ENCODE measurements at regions not wholly inside any gene's neighbourhood (a gene's known extent, or its start where the extent isn't known, plus 50 kb on each side); places are given as distances from the start of the nearest gene placed in this dataset.

DNA sequence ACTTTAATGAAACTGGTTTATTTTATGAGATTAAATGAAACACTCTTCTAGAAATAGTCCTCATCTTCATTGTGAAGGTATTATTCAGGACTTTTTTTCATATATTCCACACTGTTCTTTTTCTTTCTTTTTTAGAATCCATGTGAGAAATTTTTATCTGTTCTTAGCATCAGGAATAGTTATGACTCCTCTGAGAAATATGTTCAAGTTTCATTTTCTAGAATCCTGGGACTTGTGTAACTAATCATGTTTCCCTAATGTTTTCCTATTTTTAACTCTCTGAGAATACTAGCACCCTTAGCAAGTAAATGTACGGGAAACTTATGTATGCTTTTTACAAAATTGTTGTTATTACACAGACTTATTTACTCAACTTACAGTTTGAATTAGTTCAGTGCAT lies 407.8 kb downstream of the CBLN4 start:
- TF ChIP-seq, protein P1, sequence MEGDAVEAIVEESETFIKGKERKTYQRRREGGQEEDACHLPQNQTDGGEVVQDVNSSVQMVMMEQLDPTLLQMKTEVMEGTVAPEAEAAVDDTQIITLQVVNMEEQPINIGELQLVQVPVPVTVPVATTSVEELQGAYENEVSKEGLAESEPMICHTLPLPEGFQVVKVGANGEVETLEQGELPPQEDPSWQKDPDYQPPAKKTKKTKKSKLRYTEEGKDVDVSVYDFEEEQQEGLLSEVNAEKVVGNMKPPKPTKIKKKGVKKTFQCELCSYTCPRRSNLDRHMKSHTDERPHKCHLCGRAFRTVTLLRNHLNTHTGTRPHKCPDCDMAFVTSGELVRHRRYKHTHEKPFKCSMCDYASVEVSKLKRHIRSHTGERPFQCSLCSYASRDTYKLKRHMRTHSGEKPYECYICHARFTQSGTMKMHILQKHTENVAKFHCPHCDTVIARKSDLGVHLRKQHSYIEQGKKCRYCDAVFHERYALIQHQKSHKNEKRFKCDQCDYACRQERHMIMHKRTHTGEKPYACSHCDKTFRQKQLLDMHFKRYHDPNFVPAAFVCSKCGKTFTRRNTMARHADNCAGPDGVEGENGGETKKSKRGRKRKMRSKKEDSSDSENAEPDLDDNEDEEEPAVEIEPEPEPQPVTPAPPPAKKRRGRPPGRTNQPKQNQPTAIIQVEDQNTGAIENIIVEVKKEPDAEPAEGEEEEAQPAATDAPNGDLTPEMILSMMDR (conservative IDR thresholded peaks at IDR 0.05; ENCODE audit: low read depth, low read length): no peak
- H3K4me3 ChIP-seq (ENCODE audit: low read length): no peak overlapping the region
- no peak for DNase-seq (ENCODE audit: low read depth)

DNA sequence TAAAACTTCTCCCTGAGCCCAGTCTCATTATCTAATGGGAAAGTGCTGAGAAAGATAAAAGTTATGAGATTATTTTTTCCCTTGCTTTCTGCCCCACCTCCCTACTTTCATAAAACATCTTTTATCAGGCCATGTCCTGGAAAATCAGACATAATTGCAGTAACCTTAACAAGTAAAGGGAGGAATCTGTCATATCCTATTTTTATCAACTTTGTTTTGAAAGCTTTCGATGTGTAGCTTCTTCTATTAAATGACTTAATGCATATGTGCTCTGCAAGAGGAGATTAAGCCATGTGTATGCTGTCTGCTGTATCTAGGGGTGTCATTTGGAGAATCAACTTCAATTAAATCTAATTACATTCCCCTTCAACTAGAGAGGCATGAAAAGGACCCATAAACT lies 408.9 kb downstream of the CBLN4 start:
- TF ChIP-seq, protein P1 (conservative IDR thresholded peaks at IDR 0.05; ENCODE audit: low read depth, low read length): no peak
- H3K4me3 ChIP-seq (ENCODE audit: low read length): no peak overlapping the region
- DNase-seq (ENCODE audit: low read depth): no peak

DNA sequence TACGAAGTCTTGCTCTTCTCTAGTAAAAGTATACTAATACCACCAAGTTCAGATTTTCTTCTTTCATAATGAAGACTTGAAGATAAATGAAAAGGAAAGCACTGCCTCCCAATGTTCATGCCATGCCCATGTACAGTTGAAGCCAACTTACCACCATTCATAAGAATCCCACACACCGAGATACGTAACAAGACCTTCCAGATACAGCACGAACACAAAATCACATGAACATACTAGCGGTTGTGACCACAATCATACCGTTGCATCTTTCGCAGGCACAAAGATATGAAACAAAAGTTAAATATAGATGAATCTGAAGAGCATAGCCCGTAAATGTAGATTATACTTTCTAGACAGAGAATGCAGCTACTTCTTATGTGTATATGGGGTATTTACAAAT lies 412.5 kb downstream of the CBLN4 start:
- H3K4me3 ChIP-seq (ENCODE audit: low read length): no peak overlapping the region
- TF ChIP-seq, protein P1 (conservative IDR thresholded peaks at IDR 0.05; ENCODE audit: low read depth, low read length): no peak
- DNase-seq (ENCODE audit: low read depth): no peak

DNA sequence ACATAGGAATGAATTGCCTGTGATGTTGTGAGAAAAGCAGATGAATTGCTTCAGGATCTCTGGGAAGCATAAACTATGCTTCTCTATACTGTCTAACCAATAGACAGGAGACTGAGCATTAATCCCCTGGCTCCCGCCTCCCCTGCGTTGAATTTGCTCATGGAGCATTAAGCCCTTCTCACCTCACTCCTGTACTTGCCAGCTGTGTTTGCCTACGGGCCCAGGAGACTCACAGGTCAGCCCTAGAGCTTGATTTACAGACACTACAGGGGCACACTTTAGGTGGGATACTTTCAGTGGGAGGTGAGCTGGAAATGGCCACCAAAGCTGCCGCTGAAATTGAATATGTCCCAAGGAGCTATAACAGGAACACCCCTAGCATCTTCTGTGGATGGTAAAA lies 418.7 kb downstream of the CBLN4 start:
- H3K4me3 ChIP-seq (ENCODE audit: low read length): no peak overlapping the region
- TF ChIP-seq, protein P1 (conservative IDR thresholded peaks at IDR 0.05; ENCODE audit: low read depth, low read length): no peak
- DNase-seq (ENCODE audit: low read depth): no peak

DNA sequence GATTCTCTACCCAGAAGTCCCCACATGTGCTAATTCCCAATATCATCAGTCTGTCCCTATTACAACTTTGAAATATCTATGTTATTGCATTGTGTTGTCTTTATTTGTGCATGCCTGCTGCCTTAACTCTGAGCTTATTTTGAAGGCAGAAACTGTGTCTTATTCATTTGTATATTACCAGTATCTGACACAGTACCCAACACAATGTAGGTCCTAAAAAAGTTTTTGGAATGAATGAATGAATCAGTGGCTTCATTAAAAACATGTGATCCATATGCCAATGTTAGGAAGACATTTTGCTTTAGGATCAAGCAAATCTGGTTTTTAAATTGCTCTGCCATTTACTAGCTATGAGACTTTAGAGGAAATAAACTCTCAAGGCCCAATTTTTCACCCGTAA lies 420.4 kb downstream of the CBLN4 start:
- TF ChIP-seq, protein P1 (conservative IDR thresholded peaks at IDR 0.05; ENCODE audit: low read depth, low read length): no peak
- DNase-seq (ENCODE audit: low read depth): no peak
- no peak overlapping the region for H3K4me3 ChIP-seq (ENCODE audit: low read length)

DNA sequence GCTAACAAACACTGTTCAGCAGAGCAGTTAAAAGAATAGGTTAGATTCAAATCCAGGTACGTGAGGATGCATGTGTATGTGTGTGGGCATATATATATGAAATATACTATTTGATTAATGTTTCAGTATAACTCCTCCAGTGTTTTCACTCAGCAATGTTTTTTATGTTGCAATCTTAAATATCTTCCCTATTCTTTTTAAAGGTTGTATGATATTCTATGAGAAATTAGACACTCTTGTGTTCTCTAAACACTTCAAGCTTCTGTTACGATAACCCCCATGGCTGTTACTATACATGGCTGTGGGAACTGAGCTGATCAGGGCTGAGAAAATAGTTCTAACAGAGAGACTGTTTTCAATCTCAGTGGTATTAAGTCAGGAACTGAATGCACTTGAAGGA lies 421.0 kb downstream of the CBLN4 start:
- TF ChIP-seq, protein P1 (conservative IDR thresholded peaks at IDR 0.05; ENCODE audit: low read depth, low read length): no peak
- DNase-seq (ENCODE audit: low read depth): no peak
- no peak overlapping the region for H3K4me3 ChIP-seq (ENCODE audit: low read length)

DNA sequence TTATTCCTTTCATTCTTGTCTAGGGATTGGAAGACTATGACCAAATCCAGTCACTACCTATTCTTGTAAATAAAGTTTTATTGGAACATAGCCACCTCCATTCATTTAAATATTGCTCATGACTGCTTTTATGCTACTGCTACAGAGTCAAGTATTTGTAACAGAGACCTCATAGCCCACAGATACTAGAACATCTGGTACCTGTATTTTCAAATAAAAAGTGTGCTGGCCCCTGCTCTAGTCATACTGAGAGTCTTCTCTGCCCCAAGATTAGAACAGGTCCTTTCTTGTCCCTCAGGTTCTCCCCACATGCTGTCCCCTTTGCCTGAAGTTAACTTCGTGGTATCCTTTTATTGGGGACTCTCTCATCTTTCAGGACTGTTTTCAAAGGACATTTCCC lies 422.3 kb downstream of the CBLN4 start:
- no peak for DNase-seq (ENCODE audit: low read depth)
- H3K4me3 ChIP-seq (ENCODE audit: low read length): no peak overlapping the region
- TF ChIP-seq, protein P1 (conservative IDR thresholded peaks at IDR 0.05; ENCODE audit: low read depth, low read length): no peak

Data from retinal pigment epithelial cell (primary cell).